Transverse colon (tissue), 3 donors: ENCODE measurements at regions not wholly inside any gene's neighbourhood (a gene's known extent, or its start where the extent isn't known, plus 50 kb on each side); places are given as distances from the start of the nearest gene placed in this dataset.

Experiments
- CTCF ChIP-seq, 5 experiments: fragments of 200-600 bp in 3 of 5; fragments of 450-650 bp in 2 of 5; sonication (generic) in 3 of 5; IDR thresholded peaks; 1 replicate in 2 of 5; 2 replicates in 3 of 5; pipeline ENCODE4 v1.5.1; 2016 to 2017; ENCODE audit warnings: antibody characterized with exemption in 5 of 5, inconsistent platforms in 3 of 5, mild to moderate bottlenecking in 2 of 5, moderate library complexity in 1 of 5
- EP300 ChIP-seq: sonication (generic); formaldehyde crosslinking; IDR thresholded peaks from one replicate; pipeline ENCODE4 v1.6.1; 2017; ENCODE audit warnings: antibody characterized with exemption, low read depth
- POLR2A ChIP-seq: fragments of 450-650 bp; IDR thresholded peaks from one replicate; pipeline ENCODE4 v1.6.1; 2016; ENCODE audit warnings: antibody characterized with exemption, mild to moderate bottlenecking, moderate library complexity

- TF ChIP-seq POLR2A (no peak), CTCF (IDR thresholded peaks at IDR 0.05) (no peak), EP300 (no peak)
Measured at GRCh38 chr5:124061663-124062062, 549.7 kb downstream of the CSNK1G3 start.
